ENCODE measurements at regions not wholly inside any gene's neighbourhood (a gene's known extent, or its start where the extent isn't known, plus 50 kb on each side); places are given as distances from the start of the nearest gene placed in this dataset.
"Not testable (repeated sequence)": the region's sequence is repeated elsewhere in the genome, so short reads cannot be mapped to it uniquely, and the experiment has no call there.

- intact Hi-C loops (cut with DNase I): no loop called here
- Histone ChIP-seq H3K27me3 (no peaks in the 10 kb centered on the region), H3K36me3 (replicated peaks in 1 of 2) (no peaks in the 10 kb centered on the region), H3K27ac (no peak overlapping the region), H3K9me3 (replicated peaks in 1 of 3) (no peaks in the 10 kb centered on the region), H3K4me3 (no peak overlapping the region), H3K4me1 (replicated peaks in 1 of 2) (no peaks in the 10 kb centered on the region)
- TF ChIP-seq CTCF (IDR thresholded peaks at IDR 0.05) (no peak), POLR2A (IDR thresholded peaks at IDR 0.05) (no peak)
- 0 to 44% (median 19%) methylated on average over 1 of the region's 1 CpG for WGBS, 4 donors
- no peak for DNase-seq
Measured at GRCh38 chr19:21626091-21626490, 120.7 kb downstream of the ZNF429 start.

- TF ChIP-seq CTCF (IDR thresholded peaks at IDR 0.05): no peak
- no peak for TF ChIP-seq POLR2A (IDR thresholded peaks at IDR 0.05)
- no peak for DNase-seq
- Histone ChIP-seq H3K9me3 (replicated peaks in 1 of 3) (no peaks in the 10 kb centered on the region), H3K4me3 (no peak overlapping the region), H3K36me3 (replicated peaks in 1 of 2) (no peaks in the 10 kb centered on the region), H3K27me3 (no peaks in the 10 kb centered on the region), H3K27ac (no peak overlapping the region), H3K4me1 (replicated peaks in 1 of 2) (no peaks in the 10 kb centered on the region)
- WGBS, 4 donors: 74 to 80% (median 78%) methylated on average over 6 of the region's 6 CpGs
- intact Hi-C loops (cut with DNase I): no loop called here
Measured at GRCh38 chr19:21622920-21623319, 117.5 kb downstream of the ZNF429 start.

- no peak overlapping the region for H3K27ac ChIP-seq
- no peaks in the 10 kb centered on the region for H3K4me1 ChIP-seq (replicated peaks in 1 of 2)
- no peaks in the 10 kb centered on the region for H3K27me3 ChIP-seq
- H3K9me3 ChIP-seq (replicated peaks in 1 of 3): no peaks in the 10 kb centered on the region
- 87 to 89% (median 89%) methylated on average over 4 to 6 of the region's 6 CpGs for WGBS, 4 donors
- H3K4me3 ChIP-seq: no peak overlapping the region
- TF ChIP-seq CTCF (IDR thresholded peaks at IDR 0.05) (no peak), POLR2A (IDR thresholded peaks at IDR 0.05) (no peak)
- no peaks in the 10 kb centered on the region for H3K36me3 ChIP-seq (replicated peaks in 1 of 2)
- intact Hi-C loops (cut with DNase I): no loop called here
- DNase-seq: no peak
Measured at GRCh38 chr19:21621671-21622070, 116.3 kb downstream of the ZNF429 start.

- WGBS, 4 donors: 54 to 92% (median 65%) methylated on average over 3 to 4 of the region's 4 CpGs
- Histone ChIP-seq H3K36me3 (replicated peaks in 1 of 2) (no peaks in the 10 kb centered on the region), H3K9me3 (replicated peaks in 1 of 3) (no peaks in the 10 kb centered on the region), H3K4me3 (no peak overlapping the region), H3K27me3 (no peaks in the 10 kb centered on the region), H3K4me1 (replicated peaks in 1 of 2) (peaks cover 0 to under 1% of the 10 kb centered on the region in 2 donors), H3K27ac (no peak overlapping the region)
- TF ChIP-seq POLR2A (IDR thresholded peaks at IDR 0.05): no peak
- no peak for TF ChIP-seq CTCF (IDR thresholded peaks at IDR 0.05)
- intact Hi-C loops (cut with DNase I): no loop called here
- DNase-seq: no peak
Measured at GRCh38 chr19:21617740-21618339, 112.4 kb downstream of the ZNF429 start.

GRCh38 chr19:21614776-21615175 is 109.4 kb downstream of the ZNF429 start:
- H3K4me3 ChIP-seq; H3K27ac ChIP-seq; intact Hi-C loops (cut with DNase I); H3K36me3 ChIP-seq (replicated peaks in 1 of 2); DNase-seq; H3K9me3 ChIP-seq (replicated peaks in 1 of 3); H3K4me1 ChIP-seq (replicated peaks in 1 of 2); H3K27me3 ChIP-seq: not testable (repeated sequence)
- WGBS, 4 donors: 92 to 97% (median 96%) methylated on average over 9 to 19 of the region's 19 CpGs

GRCh38 chr19:21613201-21613600 is 107.8 kb downstream of the ZNF429 start:
- H3K4me1 ChIP-seq (replicated peaks in 1 of 2); H3K27ac ChIP-seq; H3K4me3 ChIP-seq; H3K36me3 ChIP-seq (replicated peaks in 1 of 2); DNase-seq; H3K9me3 ChIP-seq (replicated peaks in 1 of 3); intact Hi-C loops (cut with DNase I); H3K27me3 ChIP-seq: not testable (repeated sequence)
- 73 to 86% (median 79%) methylated on average over 2 of the region's 2 CpGs for WGBS, 4 donors

Measured in adrenal gland (tissue), 9 donors.